CD14-positive monocyte (primary cell): ENCODE measurements at regions not wholly inside any gene's neighbourhood (a gene's known extent, or its start where the extent isn't known, plus 50 kb on each side); places are given as distances from the start of the nearest gene placed in this dataset.

Experiments used
- DNase-seq, 3 donors: peaks; one replicate each; pipeline ENCODE4 v3.0.0-alpha.2; 2011 to 2022
- H2AFZ ChIP-seq: 2 replicates; pipeline ENCODE4 v1.6.0; 2012; ENCODE audit warnings: mild to moderate bottlenecking, low read depth, low read length, inconsistent platforms; ENCODE audit not compliant: insufficient read depth, poor library complexity, severe bottlenecking
- H3K27ac ChIP-seq, 2 donors: 1 replicate in 1 of 2; 2 replicates in 1 of 2; pipeline ENCODE4 v1.5.1; 2012 to 2013; ENCODE audit warnings: low read length in 2 of 2, control low read depth in 1 of 2, inconsistent platforms in 1 of 2, low read depth in 1 of 2, mild to moderate bottlenecking in 1 of 2
- H3K27me3 ChIP-seq, 2 donors: one replicate each; pipeline versions ENCODE4 v1.6.0 to v1.6.1; 2011 to 2013; ENCODE audit warnings: low read length in 2 of 2; ENCODE audit not compliant: control insufficient read depth in 2 of 2, insufficient read depth in 2 of 2
- H3K36me3 ChIP-seq, 2 donors: replicated peaks in 1 of 2; 1 replicate in 1 of 2; 2 replicates in 1 of 2; pipeline versions ENCODE4 v1.5.1 to v1.6.1; 2012 to 2013; ENCODE audit warnings: low read length in 2 of 2, control low read depth in 1 of 2, inconsistent platforms in 1 of 2, mild to moderate bottlenecking in 1 of 2; ENCODE audit not compliant: insufficient read depth in 2 of 2, control insufficient read depth in 1 of 2
- H3K4me1 ChIP-seq, 2 donors: 1 replicate in 1 of 2; 2 replicates in 1 of 2; pipeline versions ENCODE4 v1.5.1 to v1.6.1; 2012 to 2013; ENCODE audit warnings: low read length in 2 of 2, control low read depth in 1 of 2, inconsistent platforms in 1 of 2, mild to moderate bottlenecking in 1 of 2, moderate library complexity in 1 of 2; ENCODE audit not compliant: insufficient read depth in 2 of 2, control insufficient read depth in 1 of 2
- H3K4me2 ChIP-seq: replicated peaks from 2 replicates; pipeline ENCODE3; 2012; ENCODE audit warnings: low read length, moderate library complexity, mild to moderate bottlenecking; ENCODE audit not compliant: poor library complexity, severe bottlenecking; ENCODE audit errors: extremely low read depth
- H3K4me3 ChIP-seq, 3 experiments: fragments of 200-600 bp in 1 of 3; sonication (generic) in 1 of 3; replicated peaks in 1 of 3; 1 replicate in 2 of 3; 2 replicates in 1 of 3; pipeline ENCODE4 v1.5.1; 2011 to 2013; ENCODE audit warnings: low read length in 3 of 3, mild to moderate bottlenecking in 3 of 3, control low read depth in 2 of 3, low read depth in 2 of 3, inconsistent platforms in 1 of 3, moderate library complexity in 1 of 3
- H3K79me2 ChIP-seq: 2 replicates; pipeline ENCODE4 v1.6.0; 2012; ENCODE audit warnings: mild to moderate bottlenecking, control low read depth, inconsistent platforms, low read length, moderate library complexity; ENCODE audit not compliant: insufficient read depth
- H3K9ac ChIP-seq: 2 replicates; pipeline ENCODE4 v1.6.0; 2017; ENCODE audit warnings: low read length, mild to moderate bottlenecking; ENCODE audit not compliant: insufficient read depth, poor library complexity, severe bottlenecking
- H3K9me3 ChIP-seq, 2 donors: replicated peaks in 1 of 2; 1 replicate in 1 of 2; 2 replicates in 1 of 2; pipeline versions ENCODE4 v1.5.1 to v1.6.1; 2012 to 2013; ENCODE audit warnings: low read length in 2 of 2, control low read depth in 1 of 2; ENCODE audit not compliant: control insufficient read depth in 1 of 2, insufficient read depth in 1 of 2
- H4K20me1 ChIP-seq: 2 replicates; pipeline ENCODE4 v1.6.0; 2012; ENCODE audit warnings: mild to moderate bottlenecking, low read length, control low read depth, moderate library complexity; ENCODE audit not compliant: insufficient read depth
- H3K27ac Mint-ChIP-seq, 7 donors: one replicate each; pipeline ENCODE4 v1.8.0; 2020; ENCODE audit warnings: mild to moderate bottlenecking in 7 of 7, mixed read lengths in 7 of 7, moderate library complexity in 6 of 7, inconsistent platforms in 2 of 7
- H3K27me3 Mint-ChIP-seq, 3 donors: one replicate each; pipeline ENCODE4 v1.8.0; 2021 to 2022; ENCODE audit warnings: low read depth in 3 of 3, mild to moderate bottlenecking in 3 of 3, mixed read lengths in 3 of 3, moderate library complexity in 3 of 3, inconsistent platforms in 1 of 3
- H3K36me3 Mint-ChIP-seq, 2 donors: one replicate each; pipeline ENCODE4 v1.8.0; 2020; ENCODE audit warnings: mixed read lengths in 2 of 2, inconsistent platforms in 1 of 2, mild to moderate bottlenecking in 1 of 2
- H3K4me1 Mint-ChIP-seq: one replicate; pipeline ENCODE4 v1.8.0; 2020; ENCODE audit warnings: mild to moderate bottlenecking, mixed read lengths
- H3K4me3 Mint-ChIP-seq, 2 donors: one replicate each; pipeline ENCODE4 v1.8.0; 2020; ENCODE audit warnings: mild to moderate bottlenecking in 2 of 2, mixed read lengths in 2 of 2, moderate library complexity in 1 of 2
- H3K9me3 Mint-ChIP-seq, 7 donors: one replicate each; pipeline ENCODE4 v1.8.0; 2020 to 2022; ENCODE audit warnings: mixed read lengths in 7 of 7, mild to moderate bottlenecking in 6 of 7, moderate library complexity in 6 of 7, inconsistent platforms in 2 of 7
- CTCF ChIP-seq: fragments of 200-600 bp; IDR thresholded peaks from one replicate; pipeline ENCODE4 v1.8.0; 2022; ENCODE audit warnings: antibody characterized with exemption, mild to moderate bottlenecking
- WGBS: methylation state at CpG from one replicate; pipeline ENCODE4 v1.1.5; 2013; ENCODE audit warnings: missing lambda C conversion rate; ENCODE audit not compliant: insufficient coverage; 5-methylcytosine and 5-hydroxymethylcytosine counted together
- intact Hi-C, 2 donors: fragments of 100-400 bp; cut with micrococcal nuclease; formaldehyde crosslinking; loops; one replicate each; pipeline versions ENCODE4 v1.15.0 to v1.15.1; 2023

DNA sequence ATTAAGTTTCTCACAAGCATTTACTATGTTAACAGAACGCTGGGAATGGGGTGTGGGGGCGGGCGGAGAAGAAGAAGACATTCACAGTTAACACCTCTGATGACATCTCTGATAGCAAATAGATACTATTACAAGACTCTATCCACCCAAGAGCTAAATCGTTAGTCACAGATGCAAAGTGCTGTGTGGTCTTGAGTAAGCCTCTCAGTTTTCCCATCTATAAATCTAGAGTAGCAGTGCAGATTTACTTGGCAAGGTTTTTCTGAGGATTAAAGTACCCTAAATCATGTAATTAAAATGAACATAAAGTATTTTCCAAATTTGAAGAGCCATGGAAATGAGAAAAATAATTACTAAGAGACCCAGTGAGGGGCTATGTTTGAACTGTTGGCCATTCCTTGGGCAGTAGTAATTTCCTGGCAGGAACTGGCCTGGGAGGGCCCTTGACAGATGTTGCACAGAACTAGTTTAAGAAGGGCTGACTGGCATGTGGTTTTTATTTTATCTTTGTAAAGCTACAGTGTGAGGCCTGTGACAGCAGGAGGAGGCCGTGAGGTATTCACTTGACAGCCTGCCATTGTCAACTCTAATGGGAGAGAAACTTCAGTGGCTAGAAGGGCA lies 58.7 kb upstream of the APOBEC4 start:
- no peaks in the 10 kb centered on the region for H4K20me1 ChIP-seq
- no peak overlapping the region for H3K4me3 ChIP-seq
- DNase-seq: no peak
- Mint-ChIP-seq H3K36me3 (no peaks in the 10 kb centered on the region), H3K9me3 (peaks cover 0 to 7% (median 0%) of the 10 kb centered on the region in 7 donors), H3K27me3 (peaks cover 0 to 4% (median 0%) of the 10 kb centered on the region in 3 donors), H3K27ac (peak overlapping the region in 1 of 7 donors; percentile 6), H3K4me1 (no peaks in the 10 kb centered on the region), H3K4me3 (no peak overlapping the region)
- H3K27ac ChIP-seq: no peak overlapping the region
- H3K9me3 ChIP-seq: peaks cover 0 to 3% of the 10 kb centered on the region in 2 donors
- H3K79me2 ChIP-seq: no peaks in the 10 kb centered on the region
- no peaks in the 10 kb centered on the region for H3K4me1 ChIP-seq
- no peak overlapping the region for H3K9ac ChIP-seq
- H3K36me3 ChIP-seq: no peaks in the 10 kb centered on the region
- no peak overlapping the region for H2AFZ ChIP-seq
- TF ChIP-seq CTCF: no peak
- WGBS: 100% methylated on average over 1 of the region's 5 CpGs
- intact Hi-C loops: no loop called here
- H3K27me3 ChIP-seq: no peaks in the 10 kb centered on the region
- no peak overlapping the region for H3K4me2 ChIP-seq

DNA sequence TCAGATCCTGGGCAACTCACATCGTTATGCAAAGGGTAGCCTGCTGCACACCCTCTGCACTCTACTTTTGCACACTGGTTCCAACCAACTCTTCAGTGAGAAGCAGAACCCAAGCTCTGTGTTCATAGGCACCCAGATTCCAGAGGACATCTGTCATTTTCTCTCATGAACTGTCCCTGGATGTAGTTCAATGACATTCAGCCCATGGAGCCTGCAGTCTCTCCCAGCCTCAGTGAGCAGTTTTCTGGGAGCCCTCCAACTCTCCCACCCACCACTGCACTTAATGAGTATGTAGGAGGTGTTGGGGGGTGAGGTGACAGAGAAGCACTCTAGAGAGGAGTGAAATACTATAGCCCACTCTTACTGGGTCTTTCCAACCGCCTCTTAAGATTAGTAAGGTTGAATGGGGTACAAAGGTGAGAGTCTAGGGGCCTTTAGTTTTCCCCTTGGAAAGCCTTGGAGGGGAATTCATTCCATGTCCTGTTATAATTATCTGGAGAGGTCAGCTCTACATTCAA lies 58.1 kb upstream of the APOBEC4 start:
- no peak overlapping the region for H3K9ac ChIP-seq
- no peak overlapping the region for H2AFZ ChIP-seq
- intact Hi-C loops: no loop called here
- no peak for TF ChIP-seq CTCF
- H3K4me3 Mint-ChIP-seq: no peak overlapping the region
- no peak for DNase-seq
- no peaks in the 10 kb centered on the region for H4K20me1 ChIP-seq
- H3K9me3 ChIP-seq: peaks cover 0 to 3% of the 10 kb centered on the region in 2 donors
- peaks cover 0 to 4% (median 0%) of the 10 kb centered on the region in 3 donors for H3K27me3 Mint-ChIP-seq
- H3K27ac Mint-ChIP-seq: peak overlapping the region in 1 of 7 donors; percentile 28
- H3K4me1 Mint-ChIP-seq: no peaks in the 10 kb centered on the region
- no peaks in the 10 kb centered on the region for H3K79me2 ChIP-seq
- no peaks in the 10 kb centered on the region for H3K36me3 Mint-ChIP-seq
- WGBS: 100% methylated on average over 1 of the region's 2 CpGs
- H3K27me3 ChIP-seq: no peaks in the 10 kb centered on the region
- H3K36me3 ChIP-seq: no peaks in the 10 kb centered on the region
- no peak overlapping the region for H3K27ac ChIP-seq
- peaks cover 0 to 7% (median 0%) of the 10 kb centered on the region in 7 donors for H3K9me3 Mint-ChIP-seq
- H3K4me1 ChIP-seq: no peaks in the 10 kb centered on the region
- H3K4me2 ChIP-seq: no peak overlapping the region
- H3K4me3 ChIP-seq: no peak overlapping the region
